ENCODE measurements at regions not wholly inside any gene's neighbourhood (a gene's known extent, or its start where the extent isn't known, plus 50 kb on each side); places are given as distances from the start of the nearest gene placed in this dataset.

GRCh38 chr13:65808061-65808460, 1422.1 kb downstream of the PCDH9 start:
- no peak for TF ChIP-seq EZH2 (IDR thresholded peaks at IDR 0.05)
- TF ChIP-seq POLR2AphosphoS5 (IDR thresholded peaks at IDR 0.05; ENCODE audit: borderline replicate concordance, low read depth, low read length) = no peak
- no peak for TF ChIP-seq FOXP2 (optimal IDR thresholded peaks at IDR 0.05; ENCODE audit: control extremely low read depth, extremely low read length, insufficient read depth)
